ENCODE measurements at regions not wholly inside any gene's neighbourhood (a gene's known extent, or its start where the extent isn't known, plus 50 kb on each side); places are given as distances from the start of the nearest gene placed in this dataset.

DNA sequence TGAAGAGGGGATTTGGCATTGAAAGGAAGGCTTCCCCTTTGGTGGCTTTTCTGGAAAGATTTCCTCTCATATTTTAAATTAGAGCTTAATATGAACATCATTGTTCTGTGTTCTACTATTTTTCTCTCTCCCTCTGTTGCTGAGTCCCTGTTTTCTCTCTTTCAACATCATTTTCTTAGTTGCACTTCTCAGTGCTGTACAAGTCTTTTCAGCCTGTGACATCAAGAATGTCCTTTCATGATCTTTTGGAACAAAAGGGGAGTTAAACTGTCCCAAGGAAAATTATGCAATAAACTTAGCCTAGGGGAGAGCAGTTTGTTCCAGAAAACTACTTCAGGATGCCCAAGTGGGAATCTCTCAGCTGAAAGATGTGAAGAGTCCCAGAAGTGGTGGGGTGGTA, 325.1 kb downstream of the IL20RB start:
- H4K20me1 ChIP-seq, result no peaks in the 10 kb centered on the region
- no peak overlapping the region for H3K4me2 ChIP-seq
- H3K36me3 ChIP-seq, result no peaks in the 10 kb centered on the region
- no peak overlapping the region for H3K4me3 ChIP-seq
- H3K9me3 ChIP-seq (replicated peaks in 1 of 11), result no peaks in the 10 kb centered on the region
- no peak overlapping the region for H3K9ac ChIP-seq
- TF ChIP-seq Cebpa-rat (IDR thresholded peaks at IDR 0.05), result no peak
- no peak overlapping the region for H3K27ac ChIP-seq
- H3K27me3 ChIP-seq, result no peaks in the 10 kb centered on the region
- H3K4me1 ChIP-seq, result no peaks in the 10 kb centered on the region

DNA sequence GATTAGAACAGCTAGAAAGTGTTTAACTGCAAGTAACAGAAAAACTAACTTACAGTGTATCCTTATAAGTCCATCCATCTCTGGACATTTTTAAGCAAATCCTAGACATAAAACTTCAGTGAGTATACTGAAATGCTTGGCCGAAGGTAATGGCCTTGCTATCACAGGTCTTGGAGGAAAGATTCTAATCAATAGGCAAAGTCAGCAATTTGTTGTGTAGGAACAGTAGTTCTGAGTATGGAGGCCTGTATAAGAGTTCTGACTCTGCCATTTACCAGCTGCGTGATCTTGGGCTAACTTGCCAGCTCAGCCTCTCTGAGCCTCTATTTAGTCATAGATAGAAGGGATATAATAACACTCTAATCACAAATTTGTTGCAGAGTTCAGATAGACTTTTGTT, 328.1 kb downstream of the IL20RB start:
- H3K9me3 ChIP-seq (replicated peaks in 1 of 11), result no peaks in the 10 kb centered on the region
- H3K4me1 ChIP-seq, result no peaks in the 10 kb centered on the region

DNA sequence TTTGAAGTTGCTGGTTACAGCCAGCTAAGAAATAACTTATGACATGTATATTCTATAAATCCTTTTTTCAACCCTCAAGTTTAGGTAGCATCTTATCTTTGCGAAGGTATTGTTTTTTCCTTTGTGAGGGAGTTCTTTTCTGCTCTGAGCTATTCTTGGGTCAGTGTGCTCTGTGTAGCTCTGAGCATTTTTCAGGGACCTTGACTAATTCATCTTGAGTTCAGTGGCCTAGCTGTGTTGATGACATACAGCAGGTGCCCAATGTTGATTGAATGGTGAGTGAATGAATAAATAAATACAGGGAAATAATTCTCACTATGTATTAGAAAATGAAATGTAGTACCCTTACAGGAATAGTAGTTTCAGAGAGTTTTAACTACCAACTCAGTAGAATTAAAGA, 335.3 kb downstream of the IL20RB start:
- Histone ChIP-seq H3K27me3 (no peaks in the 10 kb centered on the region), H3K9ac (no peak overlapping the region), H3K9me3 (replicated peaks in 1 of 11) (no peaks in the 10 kb centered on the region), H3K4me3 (no peak overlapping the region), H4K20me1 (no peaks in the 10 kb centered on the region), H3K36me3 (no peaks in the 10 kb centered on the region), H3K4me1 (no peaks in the 10 kb centered on the region), H3K4me2 (no peak overlapping the region), H3K27ac (no peak overlapping the region)
- TF ChIP-seq Cebpa-rat (IDR thresholded peaks at IDR 0.05), result no peak

More for the DNA sequence above, 328.1 kb downstream of the IL20RB start:
- no peak overlapping the region for H3K9ac ChIP-seq
- H3K27me3 ChIP-seq, result no peaks in the 10 kb centered on the region
- H4K20me1 ChIP-seq, result no peaks in the 10 kb centered on the region
- H3K4me3 ChIP-seq, result no peak overlapping the region
- no peak for TF ChIP-seq Cebpa-rat (IDR thresholded peaks at IDR 0.05)
- H3K36me3 ChIP-seq, result no peaks in the 10 kb centered on the region
- no peak overlapping the region for H3K4me2 ChIP-seq
- no peak overlapping the region for H3K27ac ChIP-seq

DNA sequence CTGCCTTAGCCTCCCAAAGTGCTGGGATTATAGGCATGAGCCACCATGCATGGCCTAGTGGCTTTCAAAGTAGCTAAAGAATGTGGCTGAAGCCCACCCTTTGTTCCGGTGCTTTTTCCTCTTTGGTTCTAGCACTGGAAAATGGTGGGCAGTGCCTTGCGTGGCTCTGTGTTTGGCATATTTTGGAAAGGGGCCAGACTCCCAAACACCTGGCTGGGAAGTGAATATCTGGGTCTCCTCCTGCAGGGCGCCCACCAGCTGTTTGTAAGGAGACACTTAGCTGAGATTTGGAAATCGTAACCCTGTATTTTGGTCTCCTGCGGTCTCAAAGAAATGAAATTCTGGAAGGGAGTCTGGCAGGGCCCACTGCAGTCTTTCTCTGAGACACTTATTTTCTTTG, 336.4 kb downstream of the IL20RB start:
- no peak overlapping the region for H3K4me3 ChIP-seq
- no peak for TF ChIP-seq Cebpa-rat (IDR thresholded peaks at IDR 0.05)

DNA sequence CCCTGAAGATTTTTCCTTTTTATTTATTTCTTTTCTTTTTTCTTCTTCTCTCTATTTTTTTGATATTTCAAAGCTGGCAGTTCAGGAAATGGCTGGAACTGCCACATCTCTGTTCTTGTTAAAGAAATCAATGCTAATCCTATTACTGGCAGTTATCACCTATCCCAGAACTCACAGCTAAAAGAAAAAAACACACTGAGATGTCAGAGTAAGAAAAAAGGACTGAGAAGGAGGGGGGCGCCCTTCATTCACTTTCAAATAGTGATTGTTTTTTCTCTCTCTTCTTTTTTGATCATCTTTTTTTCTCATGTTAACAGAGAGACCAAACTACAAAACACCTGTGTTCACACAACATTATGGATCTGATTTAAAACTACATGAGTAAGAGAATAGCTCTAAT, 337.1 kb downstream of the IL20RB start:
- Histone ChIP-seq H3K4me1 (no peaks in the 10 kb centered on the region), H3K4me2 (no peak overlapping the region), H4K20me1 (no peaks in the 10 kb centered on the region), H3K9me3 (replicated peaks in 1 of 11) (no peaks in the 10 kb centered on the region), H3K9ac (no peak overlapping the region), H3K36me3 (no peaks in the 10 kb centered on the region), H3K27ac (no peak overlapping the region), H3K27me3 (no peaks in the 10 kb centered on the region), H3K4me3 (no peak overlapping the region)
- no peak for TF ChIP-seq Cebpa-rat (IDR thresholded peaks at IDR 0.05)

More for the DNA sequence above, 336.4 kb downstream of the IL20RB start:
- H3K27ac ChIP-seq, result no peak overlapping the region
- no peaks in the 10 kb centered on the region for H3K4me1 ChIP-seq
- no peaks in the 10 kb centered on the region for H4K20me1 ChIP-seq
- H3K9me3 ChIP-seq (replicated peaks in 1 of 11), result no peaks in the 10 kb centered on the region
- H3K4me2 ChIP-seq, result no peak overlapping the region
- H3K9ac ChIP-seq, result no peak overlapping the region
- H3K36me3 ChIP-seq, result no peaks in the 10 kb centered on the region
- H3K27me3 ChIP-seq, result no peaks in the 10 kb centered on the region

DNA sequence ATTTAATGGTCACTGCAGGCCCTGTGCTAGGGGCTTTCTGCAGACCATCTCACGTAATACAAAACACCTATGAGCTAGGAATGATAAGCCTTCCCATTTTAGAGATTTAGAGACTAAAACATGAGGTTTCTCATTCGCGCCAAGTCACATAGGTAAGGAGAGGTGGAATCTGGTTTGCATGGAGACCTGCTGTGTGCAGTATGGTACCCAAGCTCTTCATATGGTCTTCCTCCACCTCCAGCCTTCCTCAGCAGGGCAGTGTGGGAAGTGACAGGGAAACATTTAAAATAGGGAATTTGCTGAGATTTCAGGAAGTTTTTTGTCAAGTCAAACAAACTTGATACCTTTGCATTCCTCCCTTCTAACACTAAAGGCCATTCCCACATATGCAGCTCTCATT, 337.6 kb downstream of the IL20RB start:
- Histone ChIP-seq H3K27ac (no peak overlapping the region), H3K27me3 (no peaks in the 10 kb centered on the region), H3K9ac (no peak overlapping the region), H4K20me1 (no peaks in the 10 kb centered on the region), H3K4me2 (no peak overlapping the region), H3K4me1 (no peaks in the 10 kb centered on the region), H3K36me3 (no peaks in the 10 kb centered on the region), H3K9me3 (replicated peaks in 1 of 11) (no peaks in the 10 kb centered on the region), H3K4me3 (no peak overlapping the region)
- TF ChIP-seq Cebpa-rat (IDR thresholded peaks at IDR 0.05), result no peak

DNA sequence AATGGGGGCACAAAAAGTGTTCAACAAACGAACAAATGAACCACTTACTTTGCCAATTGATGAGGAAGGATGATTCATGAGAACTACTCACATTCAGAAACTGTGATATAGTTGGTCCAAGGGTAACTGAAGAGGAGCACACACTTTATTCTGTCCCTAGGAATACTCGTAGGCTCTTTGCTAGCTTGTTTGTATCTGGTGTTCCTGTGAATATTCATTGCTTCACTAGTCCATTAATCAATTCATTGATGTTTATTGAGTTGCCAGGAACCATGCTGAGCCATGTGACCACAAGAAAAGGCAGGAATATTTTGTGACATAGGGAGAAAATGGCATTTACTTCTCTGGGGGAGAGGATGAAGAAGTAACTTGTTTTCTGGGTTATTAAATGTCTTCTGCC, 338.3 kb downstream of the IL20RB start:
- H3K4me3 ChIP-seq, result no peak overlapping the region
- TF ChIP-seq Cebpa-rat (IDR thresholded peaks at IDR 0.05), result no peak
- no peaks in the 10 kb centered on the region for H3K36me3 ChIP-seq
- H3K9me3 ChIP-seq (replicated peaks in 1 of 11), result no peaks in the 10 kb centered on the region
- no peaks in the 10 kb centered on the region for H3K27me3 ChIP-seq
- no peaks in the 10 kb centered on the region for H3K4me1 ChIP-seq
- H3K27ac ChIP-seq, result no peak overlapping the region
- no peak overlapping the region for H3K9ac ChIP-seq
- H3K4me2 ChIP-seq, result no peak overlapping the region
- no peaks in the 10 kb centered on the region for H4K20me1 ChIP-seq

DNA sequence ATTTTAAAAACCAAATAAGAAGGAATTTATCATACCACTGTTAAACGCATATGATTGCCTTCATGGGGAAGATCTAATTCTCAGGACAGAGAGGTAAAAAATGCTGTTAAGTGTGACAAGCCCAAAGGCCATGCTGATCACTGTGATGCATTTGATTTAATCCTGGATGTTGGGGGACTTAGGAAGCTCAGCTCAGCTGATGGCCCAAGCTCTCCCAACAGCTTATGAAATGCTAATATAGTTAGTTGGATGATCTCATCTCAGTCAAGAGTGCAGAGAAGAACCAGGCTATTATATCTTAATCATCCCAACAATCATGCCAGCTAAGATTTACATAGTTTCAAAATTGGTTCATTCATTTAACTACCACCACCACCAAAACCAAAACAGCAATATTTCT, 340.0 kb downstream of the IL20RB start:
- H4K20me1 ChIP-seq, result no peaks in the 10 kb centered on the region
- no peaks in the 10 kb centered on the region for H3K36me3 ChIP-seq
- H3K4me1 ChIP-seq, result no peaks in the 10 kb centered on the region
- H3K4me2 ChIP-seq, result no peak overlapping the region
- no peak overlapping the region for H3K4me3 ChIP-seq
- no peaks in the 10 kb centered on the region for H3K9me3 ChIP-seq (replicated peaks in 1 of 11)
- no peak overlapping the region for H3K27ac ChIP-seq
- H3K27me3 ChIP-seq, result no peaks in the 10 kb centered on the region
- no peak for TF ChIP-seq Cebpa-rat (IDR thresholded peaks at IDR 0.05)
- H3K9ac ChIP-seq, result no peak overlapping the region

DNA sequence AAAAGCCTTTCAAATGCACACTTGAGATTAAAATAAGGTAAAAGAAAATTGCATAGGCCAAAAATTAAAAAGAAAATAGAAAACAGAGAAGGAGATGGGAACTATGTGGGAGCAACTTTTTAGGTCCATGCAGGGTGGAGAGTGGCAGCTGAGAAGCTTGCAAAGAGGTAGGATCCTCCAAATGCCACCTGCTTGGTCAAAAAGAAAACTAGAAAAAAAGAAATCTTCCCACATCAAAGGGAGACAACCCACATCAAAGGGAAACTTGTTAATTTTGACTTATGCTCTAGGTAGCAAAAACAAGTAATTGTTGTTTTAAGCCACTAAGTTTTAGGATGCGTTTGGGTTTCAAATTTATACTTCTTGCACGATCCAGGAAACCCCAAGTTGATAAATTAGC, 342.9 kb downstream of the IL20RB start:
- Histone ChIP-seq H3K4me2 (no peak overlapping the region), H3K4me3 (no peak overlapping the region), H3K27me3 (no peaks in the 10 kb centered on the region), H3K36me3 (no peaks in the 10 kb centered on the region), H3K9ac (no peak overlapping the region), H3K9me3 (replicated peaks in 1 of 11) (no peaks in the 10 kb centered on the region), H3K4me1 (no peaks in the 10 kb centered on the region), H3K27ac (no peak overlapping the region), H4K20me1 (no peaks in the 10 kb centered on the region)
- TF ChIP-seq Cebpa-rat (IDR thresholded peaks at IDR 0.05), result no peak

DNA sequence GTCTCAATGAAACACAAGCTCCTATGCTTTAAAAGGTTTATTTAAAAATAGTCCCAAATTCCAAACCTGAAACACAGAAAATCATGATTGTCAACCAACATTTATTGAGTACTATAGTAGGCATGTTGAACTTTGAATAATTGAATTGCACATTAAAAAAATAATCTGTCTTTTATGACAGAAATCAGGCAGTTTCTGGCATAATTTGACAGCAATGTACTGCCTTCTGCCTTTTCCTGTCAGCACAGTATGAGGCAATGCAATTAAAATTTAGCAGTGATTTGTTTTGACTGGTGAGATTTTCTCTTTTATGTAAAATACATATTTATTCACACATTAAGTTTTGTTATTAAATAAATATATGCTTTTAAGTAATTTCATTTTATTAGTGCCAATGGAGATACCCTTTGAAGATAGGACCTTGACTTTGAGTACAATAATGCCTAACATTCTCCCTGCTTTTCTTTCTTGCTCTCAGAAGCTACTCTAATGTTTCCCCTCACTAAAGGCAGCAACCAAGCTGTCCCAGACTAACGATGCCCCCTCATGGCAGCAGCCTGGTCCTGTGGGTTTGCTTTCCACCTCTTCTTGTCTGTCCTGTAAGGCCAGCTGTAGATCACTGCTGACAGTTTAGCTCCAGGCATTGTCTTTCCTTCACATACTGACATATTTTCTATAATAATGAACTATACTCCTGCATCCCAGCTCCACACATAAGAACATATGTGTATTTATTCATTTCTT, 346.7 kb downstream of the IL20RB start:
- TF ChIP-seq Cebpa-rat (IDR thresholded peaks at IDR 0.05), result no peak
- H3K9ac ChIP-seq, result no peak overlapping the region
- H4K20me1 ChIP-seq, result no peaks in the 10 kb centered on the region
- no peak overlapping the region for H3K4me3 ChIP-seq
- no peaks in the 10 kb centered on the region for H3K4me1 ChIP-seq
- H3K4me2 ChIP-seq, result no peak overlapping the region
- no peaks in the 10 kb centered on the region for H3K27me3 ChIP-seq
- no peaks in the 10 kb centered on the region for H3K9me3 ChIP-seq (replicated peaks in 1 of 11)
- H3K36me3 ChIP-seq, result no peaks in the 10 kb centered on the region
- no peak overlapping the region for H3K27ac ChIP-seq

Data from BLaER1 treated with 17β-estradiol and CSF1 and Interleukin-3, amounts not matched to agents 10 nM and 100 nM (cell line).